ENCODE measurements at regions not wholly inside any gene's neighbourhood (a gene's known extent, or its start where the extent isn't known, plus 50 kb on each side); places are given as distances from the start of the nearest gene placed in this dataset.

GRCh38 chr10:81524467-81524866 is 350.5 kb upstream of the NRG3 start:
- TF ChIP-seq TAF1 (IDR thresholded peaks at IDR 0.05; ENCODE audit: low read depth) (no peak), REST (IDR thresholded peaks at IDR 0.05; ENCODE audit: low read depth) (no peak), RAD21 (IDR thresholded peaks at IDR 0.05; ENCODE audit: low read depth) (no peak), EP300 (IDR thresholded peaks at IDR 0.05; ENCODE audit: borderline replicate concordance) (no peak), ZBTB7A (IDR thresholded peaks at IDR 0.05; ENCODE audit: low read depth) (no peak), TCF12 (IDR thresholded peaks at IDR 0.05; ENCODE audit: low read depth) (no peak)

GRCh38 chr10:81532403-81532802 is 342.6 kb upstream of the NRG3 start:
- no peak for TF ChIP-seq MAX (IDR thresholded peaks at IDR 0.05)
- TF ChIP-seq ZBTB7A (IDR thresholded peaks at IDR 0.05; ENCODE audit: low read depth) = no peak
- no peak for TF ChIP-seq CEBPB (IDR thresholded peaks at IDR 0.05)
- TF ChIP-seq REST (IDR thresholded peaks at IDR 0.05; ENCODE audit: low read depth) = no peak
- no peak for TF ChIP-seq USF1 (IDR thresholded peaks at IDR 0.05)
- TF ChIP-seq RAD21 (IDR thresholded peaks at IDR 0.05; ENCODE audit: low read depth) = no peak
- TF ChIP-seq TEAD4 (IDR thresholded peaks at IDR 0.05) = no peak
- TF ChIP-seq TAF1 (IDR thresholded peaks at IDR 0.05; ENCODE audit: low read depth) = no peak
- TF ChIP-seq EP300 (IDR thresholded peaks at IDR 0.05; ENCODE audit: borderline replicate concordance) = no peak
- TF ChIP-seq TCF12 (IDR thresholded peaks at IDR 0.05; ENCODE audit: low read depth) = no peak
- TF ChIP-seq YY1 (IDR thresholded peaks at IDR 0.05; ENCODE audit: low read depth) = no peak
- no peak for TF ChIP-seq CREB1 (IDR thresholded peaks at IDR 0.05; ENCODE audit: low read depth)
- no peak for TF ChIP-seq FOXM1 (IDR thresholded peaks at IDR 0.05; ENCODE audit: borderline replicate concordance, low read depth)
- TF ChIP-seq NFIC (IDR thresholded peaks at IDR 0.05) = no peak
- TF ChIP-seq EGR1 (IDR thresholded peaks at IDR 0.05) = no peak

- TF ChIP-seq TEAD4 (IDR thresholded peaks at IDR 0.05) = no peak
- TF ChIP-seq NFIC (IDR thresholded peaks at IDR 0.05) = no peak
These were observed 340.0 kb upstream of the NRG3 start for GRCh38 chr10:81534991-81535390.

- TF ChIP-seq REST (IDR thresholded peaks at IDR 0.05; ENCODE audit: low read depth) (no peak), TEAD4 (IDR thresholded peaks at IDR 0.05) (no peak), USF1 (IDR thresholded peaks at IDR 0.05) (no peak), TAF1 (IDR thresholded peaks at IDR 0.05; ENCODE audit: low read depth) (no peak), NFIC (IDR thresholded peaks at IDR 0.05) (no peak), EGR1 (IDR thresholded peaks at IDR 0.05) (no peak), MAX (IDR thresholded peaks at IDR 0.05) (no peak), YY1 (IDR thresholded peaks at IDR 0.05; ENCODE audit: low read depth) (no peak), TCF12 (IDR thresholded peaks at IDR 0.05; ENCODE audit: low read depth) (no peak), RAD21 (IDR thresholded peaks at IDR 0.05; ENCODE audit: low read depth) (no peak), ZBTB7A (IDR thresholded peaks at IDR 0.05; ENCODE audit: low read depth) (no peak), FOXM1 (IDR thresholded peaks at IDR 0.05; ENCODE audit: borderline replicate concordance, low read depth) (no peak), CEBPB (IDR thresholded peaks at IDR 0.05) (no peak)
These were observed 333.5 kb upstream of the NRG3 start for GRCh38 chr10:81541517-81541916.

- TF ChIP-seq RAD21 (IDR thresholded peaks at IDR 0.05; ENCODE audit: low read depth) = no peak
- TF ChIP-seq ZBTB7A (IDR thresholded peaks at IDR 0.05; ENCODE audit: low read depth) = no peak
- TF ChIP-seq MAX (IDR thresholded peaks at IDR 0.05) = no peak
- TF ChIP-seq EP300 (IDR thresholded peaks at IDR 0.05; ENCODE audit: borderline replicate concordance) = no peak
- TF ChIP-seq NFIC (IDR thresholded peaks at IDR 0.05) = no peak
- TF ChIP-seq FOXM1 (IDR thresholded peaks at IDR 0.05; ENCODE audit: borderline replicate concordance, low read depth) = no peak
- TF ChIP-seq TAF1 (IDR thresholded peaks at IDR 0.05; ENCODE audit: low read depth) = no peak
- no peak for TF ChIP-seq EGR1 (IDR thresholded peaks at IDR 0.05)
- no peak for TF ChIP-seq CEBPB (IDR thresholded peaks at IDR 0.05)
- TF ChIP-seq TEAD4 (IDR thresholded peaks at IDR 0.05) = no peak
- no peak for TF ChIP-seq USF1 (IDR thresholded peaks at IDR 0.05)
- no peak for TF ChIP-seq YY1 (IDR thresholded peaks at IDR 0.05; ENCODE audit: low read depth)
- TF ChIP-seq REST (IDR thresholded peaks at IDR 0.05; ENCODE audit: low read depth) = no peak
- no peak for TF ChIP-seq TCF12 (IDR thresholded peaks at IDR 0.05; ENCODE audit: low read depth)
- TF ChIP-seq CREB1 (IDR thresholded peaks at IDR 0.05; ENCODE audit: low read depth) = no peak
These were observed 328.8 kb upstream of the NRG3 start for GRCh38 chr10:81546243-81546642.

All from Ishikawa (cell line).